Breast epithelium (tissue), 3 donors: ENCODE measurements at regions not wholly inside any gene's neighbourhood (a gene's known extent, or its start where the extent isn't known, plus 50 kb on each side); places are given as distances from the start of the nearest gene placed in this dataset.

Experiments
- CTCF ChIP-seq, 3 donors: fragments of 450-650 bp; IDR thresholded peaks; one replicate each; pipeline ENCODE4 v1.5.1; 2016 to 2017; ENCODE audit warnings: antibody characterized with exemption in 3 of 3, mild to moderate bottlenecking in 3 of 3, moderate library complexity in 3 of 3
- POLR2A ChIP-seq: fragments of 450-650 bp; IDR thresholded peaks from one replicate; pipeline ENCODE4 v1.6.1; 2016; ENCODE audit warnings: antibody characterized with exemption, mild to moderate bottlenecking, moderate library complexity

- TF ChIP-seq POLR2A (no peak), CTCF (IDR thresholded peaks at IDR 0.05) (no peak)
Observed at GRCh38 chr10:64130152-64130551, 609.0 kb downstream of the REEP3 start.
